ENCODE measurements at regions not wholly inside any gene's neighbourhood (a gene's known extent, or its start where the extent isn't known, plus 50 kb on each side); places are given as distances from the start of the nearest gene placed in this dataset.
"Not testable (repeated sequence)": the region's sequence is repeated elsewhere in the genome, so short reads cannot be mapped to it uniquely, and the experiment has no call there.

DNA sequence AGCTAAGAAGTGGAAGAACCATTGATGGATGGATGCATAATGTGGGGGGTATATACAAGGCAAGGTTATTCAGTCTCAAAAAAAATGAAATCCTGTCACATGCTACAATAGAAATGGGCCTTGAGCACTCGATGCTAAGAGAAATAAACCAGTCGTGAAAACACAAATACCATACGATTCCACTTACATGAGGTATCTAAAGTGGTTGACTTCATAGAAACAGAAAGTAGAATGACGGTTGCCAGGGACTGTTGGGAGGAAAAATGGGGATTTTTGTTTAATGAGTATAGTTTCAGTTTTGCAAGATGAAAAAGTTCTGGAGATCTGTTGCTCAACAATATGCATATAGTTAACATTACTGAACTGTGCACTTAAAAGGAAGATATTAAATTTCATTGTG is 223.6 kb upstream of the NLGN4Y start:
- DNase-seq (ENCODE audit: low read depth in 1 of 2, low spot score in 2 of 2) = no peak
- no peak overlapping the region for H3K27ac ChIP-seq

DNA sequence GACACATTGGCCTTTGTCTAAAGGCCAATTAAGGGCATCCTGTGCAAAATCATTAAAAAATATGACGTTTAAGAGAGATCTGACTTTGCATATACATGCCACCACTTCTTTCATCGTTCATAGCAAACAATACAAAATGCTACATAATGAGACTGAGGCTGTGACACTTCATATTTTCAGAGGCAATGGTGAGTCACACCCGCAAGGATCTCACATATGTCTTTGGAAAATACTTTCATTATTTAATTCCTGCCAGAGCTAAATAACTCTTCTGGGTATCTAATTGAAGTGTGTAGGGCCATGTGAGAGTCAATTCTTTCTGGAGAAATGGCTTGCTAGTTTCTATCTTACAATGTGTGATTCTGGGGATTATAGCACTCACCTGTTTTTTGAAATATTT is 222.8 kb upstream of the NLGN4Y start:
- Histone ChIP-seq H3K4me1 (replicated peaks) (no peaks in the 10 kb centered on the region), H3K9me3 (replicated peaks) (no peaks in the 10 kb centered on the region), H3K36me3 (no peaks in the 10 kb centered on the region), H3K27ac (no peak overlapping the region), H3K27me3 (replicated peaks) (no peaks in the 10 kb centered on the region), H3K4me3 (no peak overlapping the region)
- DNase-seq (ENCODE audit: low read depth in 1 of 2, low spot score in 2 of 2) = no peak

More for the DNA sequence above, 223.6 kb upstream of the NLGN4Y start:
- H3K9me3 ChIP-seq (replicated peaks) = no peaks in the 10 kb centered on the region
- no peak overlapping the region for H3K4me3 ChIP-seq
- no peaks in the 10 kb centered on the region for H3K27me3 ChIP-seq (replicated peaks)
- no peaks in the 10 kb centered on the region for H3K36me3 ChIP-seq
- H3K4me1 ChIP-seq (replicated peaks) = no peaks in the 10 kb centered on the region

DNA sequence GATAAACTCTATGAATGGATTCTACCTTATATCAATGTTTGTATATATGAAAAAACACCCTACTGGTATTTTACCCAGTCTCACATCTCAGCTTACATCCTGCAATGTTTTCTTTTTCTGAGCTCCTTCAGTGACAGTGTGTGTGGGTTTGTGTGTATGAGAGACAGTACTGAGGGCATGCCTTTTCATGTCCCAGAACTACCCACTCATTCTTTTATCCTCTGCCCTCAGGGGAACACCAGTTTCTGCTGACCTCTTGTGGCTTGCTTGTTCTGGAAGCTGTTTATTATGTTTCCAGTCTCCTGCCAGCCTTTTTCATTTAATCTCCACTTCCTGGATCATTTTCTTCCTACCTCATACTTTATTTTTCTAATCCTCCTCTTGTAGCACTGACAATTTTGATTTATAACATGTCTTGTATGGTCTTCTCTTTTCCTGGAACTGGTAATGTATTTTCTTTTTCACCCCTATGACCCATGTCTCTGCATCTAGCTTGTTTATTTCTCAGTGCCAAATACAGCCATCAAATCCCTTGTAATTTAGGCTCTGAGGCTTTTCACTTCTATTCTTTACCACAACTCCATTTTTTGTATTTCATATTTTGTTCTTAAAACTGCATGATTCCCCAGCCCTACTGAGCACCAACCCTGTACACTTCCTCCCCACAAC is 195.5 kb upstream of the NLGN4Y start:
- peak in 1 of 2 experiments; percentile 25 for DNase-seq (ENCODE audit: low read depth in 1 of 2, low spot score in 2 of 2)
- H3K9me3 ChIP-seq (replicated peaks) = no peaks in the 10 kb centered on the region
- no peaks in the 10 kb centered on the region for H3K27me3 ChIP-seq (replicated peaks)
- H3K4me3 ChIP-seq = no peak overlapping the region
- H3K4me1 ChIP-seq (replicated peaks) = no peaks in the 10 kb centered on the region
- no peak overlapping the region for H3K27ac ChIP-seq
- H3K36me3 ChIP-seq = no peaks in the 10 kb centered on the region

DNA sequence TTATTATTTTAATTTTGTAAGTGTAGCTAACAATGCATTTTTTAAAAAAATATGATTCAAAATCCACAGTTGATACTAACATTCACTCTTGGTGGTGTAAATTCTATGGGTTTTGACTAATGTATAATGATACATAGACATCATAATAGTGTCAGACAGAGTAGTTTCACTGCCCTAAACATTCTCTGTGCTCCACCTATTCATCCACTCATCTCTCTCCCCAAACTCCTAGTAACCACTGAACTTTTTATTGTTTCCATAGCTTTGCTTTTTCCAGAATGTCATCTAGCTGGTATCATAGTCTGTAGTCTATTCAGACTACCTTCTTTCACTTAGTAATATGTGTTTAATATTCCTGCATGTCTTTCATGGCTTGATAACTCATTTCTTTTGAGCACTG is 194.0 kb upstream of the NLGN4Y start:
- H3K9me3 ChIP-seq (replicated peaks) = no peaks in the 10 kb centered on the region
- no peaks in the 10 kb centered on the region for H3K36me3 ChIP-seq
- no peak overlapping the region for H3K27ac ChIP-seq
- no peak for DNase-seq (ENCODE audit: low read depth in 1 of 2, low spot score in 2 of 2)
- H3K4me1 ChIP-seq (replicated peaks) = no peaks in the 10 kb centered on the region
- H3K4me3 ChIP-seq = no peak overlapping the region
- no peaks in the 10 kb centered on the region for H3K27me3 ChIP-seq (replicated peaks)

DNA sequence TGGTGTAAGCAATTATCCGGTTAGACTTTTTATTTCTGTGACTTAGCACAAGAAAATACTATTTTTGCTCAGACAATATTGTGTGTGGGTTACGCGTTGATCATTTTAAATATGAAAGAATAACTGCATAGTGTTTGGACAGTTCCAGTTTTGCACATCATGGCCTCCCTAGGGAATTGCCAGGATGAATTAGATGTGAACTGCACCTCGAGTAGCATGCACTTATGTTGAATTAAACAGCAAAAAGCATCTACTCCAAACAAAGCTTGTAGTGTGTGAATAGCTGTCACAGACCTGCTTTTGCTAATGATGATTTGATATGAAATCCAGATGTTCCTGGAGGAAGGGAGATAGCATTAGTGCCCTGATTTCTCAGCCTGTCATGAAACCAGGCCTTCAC is 184.8 kb upstream of the NLGN4Y start:
- DNase-seq (ENCODE audit: low read depth in 1 of 2, low spot score in 2 of 2) = no peak
- H3K4me3 ChIP-seq = no peak overlapping the region
- no peaks in the 10 kb centered on the region for H3K27me3 ChIP-seq (replicated peaks)
- no peaks in the 10 kb centered on the region for H3K9me3 ChIP-seq (replicated peaks)
- H3K4me1 ChIP-seq (replicated peaks) = peaks cover 3% of the 10 kb centered on the region; the same call in 1 of the 2 replicates
- H3K36me3 ChIP-seq = no peaks in the 10 kb centered on the region
- no peak overlapping the region for H3K27ac ChIP-seq

DNA sequence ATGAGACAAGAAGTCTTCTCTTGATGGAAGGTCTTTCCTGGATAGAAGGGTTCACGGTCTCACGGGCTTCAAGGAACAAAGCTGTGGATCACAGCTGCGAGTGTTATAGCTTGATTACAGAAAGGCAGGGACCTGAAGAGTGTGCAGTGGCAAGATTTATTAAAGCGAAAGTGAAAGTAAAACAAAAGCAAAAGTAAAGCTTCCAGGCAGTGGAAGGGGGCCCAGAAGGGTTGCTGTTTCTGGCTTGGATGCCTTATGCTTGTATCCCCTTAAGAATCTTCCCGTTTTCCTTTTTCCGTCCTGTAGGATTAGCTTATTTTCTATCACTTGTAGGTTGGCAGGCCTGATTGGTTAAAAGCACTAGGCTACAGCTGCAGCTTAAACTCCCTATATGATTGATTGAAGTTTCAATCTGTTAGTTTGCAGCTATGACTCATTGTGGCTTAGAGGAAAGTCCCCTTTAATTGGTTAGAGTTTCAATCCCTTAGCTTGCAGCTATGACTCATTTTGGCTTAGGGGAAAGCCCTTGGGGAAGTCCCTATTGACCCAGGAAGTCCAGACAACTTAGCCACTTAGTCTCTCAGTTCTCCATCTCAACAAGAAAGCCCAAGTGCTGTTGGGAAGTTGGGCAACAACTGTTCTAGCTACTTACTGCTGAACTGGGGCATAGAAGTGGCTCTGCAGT is 183.7 kb upstream of the NLGN4Y start:
- H3K36me3 ChIP-seq = no peaks in the 10 kb centered on the region
- peaks cover 3% of the 10 kb centered on the region; the same call in 1 of the 2 replicates for H3K4me1 ChIP-seq (replicated peaks)
- no peaks in the 10 kb centered on the region for H3K27me3 ChIP-seq (replicated peaks)
- no peaks in the 10 kb centered on the region for H3K9me3 ChIP-seq (replicated peaks)
- DNase-seq (ENCODE audit: low read depth in 1 of 2, low spot score in 2 of 2) = peak; percentile 37 to 46
- H3K27ac ChIP-seq = no peak overlapping the region; the same call in 1 of the 2 replicates
- H3K4me3 ChIP-seq = no peak overlapping the region

DNA sequence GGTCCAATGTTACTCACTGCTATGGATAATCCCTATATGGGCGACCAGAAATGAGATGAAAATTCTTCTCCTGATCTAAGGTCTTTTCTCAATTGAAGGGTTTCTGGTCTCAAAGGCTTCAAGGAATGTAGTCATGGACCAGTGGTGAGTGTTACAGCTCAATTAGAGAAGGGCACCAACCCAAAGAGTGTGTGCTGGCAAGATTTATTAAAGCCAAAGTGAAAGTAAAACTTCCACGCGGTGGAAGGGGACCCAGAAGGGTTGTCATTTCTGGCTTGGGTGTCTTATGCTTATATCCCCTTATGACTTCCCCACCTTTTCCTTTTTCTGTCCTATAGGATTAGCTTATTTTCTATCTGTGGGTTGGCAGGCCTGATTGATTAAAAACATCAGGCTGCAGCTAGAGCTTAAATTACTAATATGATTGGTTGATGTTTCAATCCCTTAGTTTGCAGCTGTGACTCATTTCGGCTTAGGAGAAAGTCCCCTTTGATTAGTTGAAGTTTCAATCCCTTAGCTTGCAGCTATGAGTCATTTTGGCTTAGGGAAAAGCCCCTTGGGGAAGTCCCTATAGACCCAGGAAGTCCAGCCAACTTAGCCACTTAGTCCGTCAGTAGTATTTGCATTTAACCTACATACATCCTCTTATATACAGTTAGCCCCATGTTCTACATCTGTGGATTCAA is 179.5 kb upstream of the NLGN4Y start:
- Histone ChIP-seq H3K4me1 (replicated peaks) (peaks cover 3% of the 10 kb centered on the region; the same call in 1 of the 2 replicates), H3K27ac (no peak overlapping the region), H3K36me3 (no peaks in the 10 kb centered on the region), H3K27me3 (replicated peaks) (no peaks in the 10 kb centered on the region), H3K4me3 (peak overlapping the region; percentile 16), H3K9me3 (replicated peaks) (no peaks in the 10 kb centered on the region)
- peak; percentile 29 to 32 for DNase-seq (ENCODE audit: low read depth in 1 of 2, low spot score in 2 of 2)

DNA sequence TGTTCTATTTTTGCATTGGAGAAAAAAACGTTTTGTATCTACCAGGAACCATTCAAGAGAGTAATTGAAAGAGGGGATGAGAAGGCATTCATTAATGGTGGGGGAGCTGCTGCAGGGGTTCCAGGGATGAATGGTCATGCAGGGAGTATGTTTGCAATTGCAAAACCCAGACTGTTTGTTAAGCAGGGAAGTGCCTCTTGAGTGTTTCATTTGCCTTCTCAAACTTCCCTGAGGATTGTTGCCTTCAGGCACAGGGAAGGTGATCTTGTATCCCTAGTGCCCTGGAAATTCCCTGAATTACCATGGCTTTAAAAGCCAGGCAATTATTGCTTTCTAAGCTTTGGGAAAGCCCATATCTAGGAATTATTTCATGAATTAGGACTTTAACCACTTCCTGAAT is 172.7 kb upstream of the NLGN4Y start:
- no peak for DNase-seq (ENCODE audit: low read depth in 1 of 2, low spot score in 2 of 2)
- Histone ChIP-seq H3K27me3 (replicated peaks) (no peaks in the 10 kb centered on the region), H3K4me3 (no peak overlapping the region), H3K4me1 (replicated peaks) (no peaks in the 10 kb centered on the region), H3K36me3 (no peaks in the 10 kb centered on the region), H3K27ac (no peak overlapping the region), H3K9me3 (replicated peaks) (no peaks in the 10 kb centered on the region)

DNA sequence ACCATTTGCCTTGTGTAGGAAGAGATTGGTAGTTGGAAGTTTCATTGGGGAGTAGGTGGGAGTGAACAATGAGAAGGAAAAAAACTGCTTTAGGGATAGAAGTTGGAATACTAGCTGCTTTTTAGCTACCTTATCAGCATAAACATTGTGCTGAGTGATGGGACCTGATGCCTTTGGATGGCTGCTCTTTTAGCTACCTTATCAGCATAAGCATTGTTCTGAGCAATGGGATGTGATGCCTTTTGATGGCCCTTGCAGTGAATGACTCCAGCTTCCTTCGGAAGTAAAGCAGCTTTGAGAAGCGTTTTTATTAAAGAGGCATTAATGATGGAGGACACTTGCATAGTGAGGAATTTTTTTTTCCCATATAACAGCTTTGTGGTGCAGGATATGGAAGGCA is 168.2 kb upstream of the NLGN4Y start:
- DNase-seq (ENCODE audit: low read depth in 1 of 2, low spot score in 2 of 2) = no peak
- H3K27me3 ChIP-seq (replicated peaks) = no peaks in the 10 kb centered on the region
- no peak overlapping the region for H3K4me3 ChIP-seq
- H3K9me3 ChIP-seq (replicated peaks) = no peaks in the 10 kb centered on the region
- no peaks in the 10 kb centered on the region for H3K4me1 ChIP-seq (replicated peaks)
- H3K36me3 ChIP-seq = no peaks in the 10 kb centered on the region
- no peak overlapping the region for H3K27ac ChIP-seq

DNA sequence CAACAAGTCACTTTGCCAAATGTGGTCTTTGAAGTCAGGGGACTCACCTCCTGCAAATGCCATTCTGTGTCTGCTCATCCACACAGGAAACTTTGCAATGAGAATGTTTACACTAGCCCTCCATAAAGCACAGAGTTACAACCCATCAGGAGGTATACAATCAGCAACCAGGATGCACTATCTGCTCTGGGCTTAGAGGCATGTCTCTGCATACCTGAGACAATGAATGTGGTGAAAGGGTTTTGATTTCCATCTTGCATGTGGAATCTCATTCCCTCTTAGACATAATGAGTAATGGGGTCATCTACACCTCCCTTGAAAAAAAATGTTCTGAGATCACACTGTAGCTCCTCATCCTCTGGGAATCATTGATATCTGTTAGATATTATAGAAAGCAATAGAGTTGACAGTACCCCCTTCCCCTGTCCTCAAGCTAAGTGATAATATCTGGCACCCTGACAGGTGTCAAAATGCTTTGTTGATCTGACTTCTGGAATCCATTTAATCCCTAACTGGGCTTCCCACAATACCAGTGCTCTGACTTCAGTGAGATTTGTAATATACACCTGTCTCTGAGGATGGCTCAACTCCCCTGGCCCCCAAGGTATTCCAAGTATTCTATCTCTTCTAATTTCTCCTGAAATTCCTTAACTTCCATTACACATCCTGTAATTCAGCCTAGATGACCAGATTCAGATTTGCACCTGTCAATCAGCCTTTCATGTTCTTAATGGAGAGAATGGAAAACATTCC is 163.4 kb upstream of the NLGN4Y start:
- H3K27me3 ChIP-seq (replicated peaks) = no peaks in the 10 kb centered on the region
- no peaks in the 10 kb centered on the region for H3K9me3 ChIP-seq (replicated peaks)
- H3K36me3 ChIP-seq = no peaks in the 10 kb centered on the region
- H3K4me1 ChIP-seq (replicated peaks) = no peaks in the 10 kb centered on the region
- no peak for DNase-seq (ENCODE audit: low read depth in 1 of 2, low spot score in 2 of 2)
- H3K4me3 ChIP-seq = no peak overlapping the region
- no peak overlapping the region for H3K27ac ChIP-seq

DNA sequence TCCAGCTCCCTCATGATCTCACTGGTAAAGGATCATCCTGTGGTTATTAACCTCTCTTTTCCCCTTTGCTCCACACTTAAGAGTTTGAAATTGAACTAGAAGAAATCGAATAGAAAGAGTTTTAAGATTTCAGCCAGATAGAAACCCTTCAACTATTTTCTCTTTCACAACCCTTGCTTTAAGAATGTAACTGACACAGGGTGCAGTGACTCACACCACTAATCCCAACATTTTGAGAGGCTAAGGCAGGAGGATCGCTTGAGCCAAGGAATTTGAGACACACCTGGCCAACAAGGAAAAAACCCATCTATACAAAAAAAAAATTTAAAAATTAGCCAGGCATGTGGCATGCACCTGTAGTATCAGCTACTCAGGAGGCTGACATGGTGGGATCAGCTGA is 150.7 kb upstream of the NLGN4Y start:
- Histone ChIP-seq H3K4me1 (replicated peaks) (no peaks in the 10 kb centered on the region), H3K36me3 (no peaks in the 10 kb centered on the region), H3K27me3 (replicated peaks) (no peaks in the 10 kb centered on the region), H3K27ac (no peak overlapping the region), H3K9me3 (replicated peaks) (no peaks in the 10 kb centered on the region), H3K4me3 (no peak overlapping the region)
- DNase-seq (ENCODE audit: low read depth in 1 of 2, low spot score in 2 of 2) = no peak

DNA sequence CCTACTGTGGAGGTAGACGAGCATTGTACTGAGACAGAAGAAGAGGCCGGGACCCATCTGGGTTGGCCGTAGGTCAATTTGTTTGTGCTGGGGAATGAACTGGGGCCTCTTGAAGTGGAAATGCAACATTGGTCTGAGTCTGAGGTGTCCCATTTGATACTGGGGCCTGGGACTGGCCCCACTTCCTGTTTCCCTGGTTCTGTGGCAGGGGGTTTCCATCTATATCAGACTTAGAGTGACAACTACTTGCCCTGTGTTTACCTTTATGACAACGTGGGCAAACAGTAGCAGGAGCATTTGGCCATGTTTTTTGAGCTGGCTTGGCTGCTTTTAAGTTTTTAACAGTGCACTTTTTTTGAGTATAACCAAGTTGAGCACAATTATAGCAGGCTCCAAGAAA is 146.1 kb upstream of the NLGN4Y start:
- Histone ChIP-seq H3K36me3 (no peaks in the 10 kb centered on the region), H3K9me3 (replicated peaks) (no peaks in the 10 kb centered on the region), H3K27ac (no peak overlapping the region), H3K4me3 (no peak overlapping the region), H3K27me3 (replicated peaks) (no peaks in the 10 kb centered on the region), H3K4me1 (replicated peaks) (no peaks in the 10 kb centered on the region)
- no peak for DNase-seq (ENCODE audit: low read depth in 1 of 2, low spot score in 2 of 2)

DNA sequence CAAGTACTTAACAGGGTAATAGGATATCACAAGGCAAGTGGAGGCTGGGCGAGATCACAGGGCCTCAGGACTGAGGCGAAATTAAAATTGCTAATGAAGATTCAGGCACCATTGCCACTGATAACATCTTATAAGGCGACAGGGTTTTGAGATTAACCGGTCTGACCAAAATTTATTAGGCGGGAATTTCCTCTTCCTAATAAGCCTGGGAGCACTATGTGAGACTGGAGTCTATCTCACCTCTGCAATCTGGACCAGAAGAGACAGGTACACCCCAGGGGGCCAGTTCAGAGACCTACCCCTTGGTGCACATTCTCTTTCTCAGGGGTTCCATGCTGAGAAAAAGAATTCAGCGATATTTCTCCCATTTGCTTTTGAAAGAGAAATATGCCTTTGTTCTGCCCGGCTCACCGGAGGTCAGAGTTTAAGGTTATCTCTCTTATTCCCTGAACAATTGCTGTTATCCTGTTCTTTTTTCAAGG is 113.7 kb upstream of the NLGN4Y start:
- H3K4me3 ChIP-seq; H3K4me1 ChIP-seq (replicated peaks); DNase-seq (ENCODE audit: low read depth in 1 of 2, low spot score in 2 of 2): not testable (repeated sequence)

More for the DNA sequence above, 113.7 kb upstream of the NLGN4Y start:
- not testable (repeated sequence) for H3K9me3 ChIP-seq (replicated peaks); H3K27me3 ChIP-seq (replicated peaks); H3K27ac ChIP-seq; H3K36me3 ChIP-seq

All from SJSA1 (cell line).